Endothelial cell of umbilical vein (primary cell): ENCODE measurements at regions not wholly inside any gene's neighbourhood (a gene's known extent, or its start where the extent isn't known, plus 50 kb on each side); places are given as distances from the start of the nearest gene placed in this dataset.

Source experiments
- BruUV-seq: library from RNA; stranded (reverse); fragments of 400-500 nt; replicated peaks from 2 replicates; lab custom pipeline; 2021; lab: Mats Ljungman, UMichigan
- CTCF ChIA-PET: fragments of 300-600, 350-600 bp; sonication (Branson Sonifier 250); formaldehyde crosslinking; loops from one replicate; lab custom pipeline; 2021; ENCODE audit warnings: antibody characterized with exemption, inconsistent platforms; lab: Charles Lee
- POLR2A ChIA-PET: fragments of 300-600, 350-600 bp; sonication (Branson Sonifier 250); formaldehyde crosslinking; loops from one replicate; lab custom pipeline; 2021; ENCODE audit warnings: antibody characterized with exemption, inconsistent platforms; lab: Charles Lee
- DNase-seq: peaks from one replicate; pipeline ENCODE4 v3.0.0-alpha.2; 2011; ENCODE audit warnings: low read depth, low spot score
- FAIRE-seq: peaks from 2 replicates; lab custom pipeline; 2011; peaks lifted over from hg19 to GRCh38; lab: Jason Lieb, UNC
- H2AFZ ChIP-seq: 2 replicates; pipeline ENCODE4 v1.6.0; 2012; ENCODE audit warnings: low read depth, low read length, control low read depth, inconsistent platforms
- H3K27ac ChIP-seq: 2 replicates; pipeline ENCODE4 v1.5.1; 2011; ENCODE audit warnings: low read depth, mild to moderate bottlenecking, control low read depth, low read length, moderate library complexity; ENCODE audit not compliant: insufficient read depth
- H3K27me3 ChIP-seq, 2 experiments: 2 replicates each; pipeline versions ENCODE4 v1.6.0 to v1.6.1; 2011; ENCODE audit warnings: low read length in 2 of 2, mixed read lengths in 1 of 2; ENCODE audit not compliant: control insufficient read depth in 2 of 2, insufficient read depth in 2 of 2
- H3K36me3 ChIP-seq, 2 experiments: 2 replicates in 1 of 2; 3 replicates in 1 of 2; pipeline ENCODE4 v1.5.1; 2011; ENCODE audit warnings: low read length in 2 of 2, mild to moderate bottlenecking in 1 of 2, moderate library complexity in 1 of 2; ENCODE audit not compliant: control insufficient read depth in 2 of 2, insufficient read depth in 2 of 2; ENCODE audit errors: extremely low read depth in 1 of 2
- H3K4me1 ChIP-seq: 3 replicates; pipeline ENCODE4 v1.5.1; 2011; ENCODE audit warnings: mild to moderate bottlenecking, low read length; ENCODE audit not compliant: control insufficient read depth, insufficient read depth; ENCODE audit errors: extremely low read depth
- H3K4me2 ChIP-seq: 2 replicates; pipeline ENCODE4 v1.6.1; 2011; ENCODE audit warnings: low read length, control low read depth, mixed read lengths; ENCODE audit not compliant: insufficient read depth
- H3K4me3 ChIP-seq, 3 experiments: fragments of 200-600 bp in 1 of 3; sonication (generic), shearing (Covaris generic) in 1 of 3; replicated peaks in 1 of 3; 2 replicates each; pipeline ENCODE4 v1.5.1; 2011 to 2016; ENCODE audit warnings: control low read depth in 3 of 3, low read length in 3 of 3, mild to moderate bottlenecking in 2 of 3, inconsistent platforms in 1 of 3, low read depth in 1 of 3, moderate library complexity in 1 of 3; ENCODE audit not compliant: insufficient read depth in 1 of 3
- H3K79me2 ChIP-seq: 2 replicates; pipeline ENCODE4 v1.6.0; 2012; ENCODE audit warnings: low read length, inconsistent platforms; ENCODE audit not compliant: control insufficient read depth, insufficient read depth
- H3K9ac ChIP-seq: replicated peaks from 2 replicates; pipeline ENCODE3; 2011; ENCODE audit warnings: low read length, control low read depth; ENCODE audit not compliant: insufficient read depth; ENCODE audit errors: extremely low read depth
- H3K9me1 ChIP-seq: replicated peaks from 3 replicates; pipeline ENCODE4 v1.6.0; 2011; ENCODE audit warnings: mild to moderate bottlenecking, low read length; ENCODE audit not compliant: control insufficient read depth, insufficient read depth; ENCODE audit errors: extremely low read depth
- H3K9me3 ChIP-seq: replicated peaks from 2 replicates; pipeline ENCODE4 v1.5.1; 2012; ENCODE audit warnings: low read length, inconsistent platforms; ENCODE audit not compliant: control insufficient read depth, insufficient read depth
- H4K20me1 ChIP-seq: replicated peaks from 2 replicates; pipeline ENCODE3; 2011; ENCODE audit warnings: mild to moderate bottlenecking, low read length; ENCODE audit not compliant: control insufficient read depth, insufficient read depth; ENCODE audit errors: extremely low read depth
- EZH2 ChIP-seq: IDR thresholded peaks from 2 replicates; pipeline ENCODE4 v1.6.1; 2012; ENCODE audit warnings: borderline replicate concordance, low read depth, mild to moderate bottlenecking, moderate library complexity, low read length, inconsistent platforms; ENCODE audit not compliant: severe bottlenecking
- FOS ChIP-seq: IDR thresholded peaks from 2 replicates; pipeline ENCODE4 v1.6.1; 2011; ENCODE audit warnings: mild to moderate bottlenecking, low read length, moderate library complexity, borderline replicate concordance; ENCODE audit not compliant: insufficient read depth
- GATA2 ChIP-seq: IDR thresholded peaks from 2 replicates; pipeline ENCODE4 v1.7.0; 2011; ENCODE audit warnings: low read depth, mild to moderate bottlenecking, moderate library complexity, mixed read lengths, low read length; ENCODE audit not compliant: insufficient read length, insufficient read depth
- JUN ChIP-seq: IDR thresholded peaks from 2 replicates; pipeline ENCODE4 v1.6.1; 2011; ENCODE audit warnings: borderline replicate concordance, low read depth; ENCODE audit not compliant: insufficient read length, insufficient read depth
- MYC ChIP-seq: IDR thresholded peaks from one replicate; pipeline ENCODE4 v1.6.1; 2011; ENCODE audit warnings: mild to moderate bottlenecking, low read depth, low read length
- POLR2A ChIP-seq: IDR thresholded peaks from 2 replicates; pipeline ENCODE4 v1.6.1; 2012; ENCODE audit warnings: low read depth, mild to moderate bottlenecking, control low read depth, low read length
- POLR2AphosphoS5 ChIP-seq: IDR thresholded peaks from 2 replicates; pipeline ENCODE4 v1.6.1; 2012; ENCODE audit warnings: low read depth, mild to moderate bottlenecking, control low read depth, low read length, moderate library complexity; ENCODE audit not compliant: insufficient read depth
- dilution Hi-C: fragments of 300-500 bp; cut with MboI; formaldehyde crosslinking; loops from one replicate; pipeline ENCODE4 v1.15.0; 2019; ENCODE audit warnings: low sequenced_read_pairs; ENCODE audit not compliant: extremely low pct_ligation_motif_present
- intact Hi-C: fragments of 100-400 bp; cut with micrococcal nuclease; formaldehyde crosslinking; loops from one replicate; pipeline ENCODE4 v1.10.0; 2022
- TF ChIP-seq, protein P1 (sequence below), 2 donors: IDR thresholded peaks; 1 replicate in 1 of 2; 2 replicates in 1 of 2; pipeline ENCODE4 v1.5.1; 2011; ENCODE audit warnings: low read length in 2 of 2, mild to moderate bottlenecking in 2 of 2, moderate library complexity in 2 of 2, control low read depth in 1 of 2, inconsistent platforms in 1 of 2, low read depth in 1 of 2; ENCODE audit not compliant: insufficient read depth in 1 of 2; ENCODE audit errors: extremely low read depth in 1 of 2
- TF ChIP-seq, protein P2 (sequence below): IDR thresholded peaks from 2 replicates; pipeline ENCODE4 v1.6.1; 2011; ENCODE audit not compliant: insufficient read depth, insufficient read length

DNA sequence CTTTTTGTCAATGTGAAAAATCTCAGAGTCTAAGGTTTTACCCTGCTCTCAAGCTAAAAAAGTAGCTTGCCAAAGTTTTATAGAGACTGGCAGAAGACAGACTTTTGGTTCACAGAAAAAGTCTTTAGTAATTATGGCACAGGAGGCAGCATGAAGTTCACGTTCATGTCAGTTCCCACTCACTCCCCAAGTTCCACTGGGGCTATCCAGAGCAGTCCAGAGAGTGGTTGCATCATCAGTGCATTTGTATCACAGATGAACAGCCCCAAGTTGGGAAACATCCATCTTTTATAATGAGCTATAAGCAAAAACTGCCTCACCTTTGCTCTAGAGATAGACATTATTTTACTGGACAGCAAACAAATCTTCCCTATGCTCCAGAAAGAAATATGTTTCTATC is 454.1 kb upstream of the AGTR1 start:
- Histone ChIP-seq H3K79me2 (no peaks in the 10 kb centered on the region), H3K9me3 (no peaks in the 10 kb centered on the region), H3K9me1 (no peaks in the 10 kb centered on the region), H3K9ac (no peak overlapping the region), H3K36me3 (no peaks in the 10 kb centered on the region), H3K4me3 (no peak overlapping the region), H2AFZ (no peak overlapping the region), H3K4me1 (no peaks in the 10 kb centered on the region), H3K27me3 (no peaks in the 10 kb centered on the region), H3K4me2 (no peak overlapping the region), H3K27ac (no peak overlapping the region), H4K20me1 (no peaks in the 10 kb centered on the region)
- TF ChIP-seq FOS (no peak), POLR2AphosphoS5 (no peak), EZH2 (no peak), MYC (no peak), JUN (no peak), GATA2 (no peak), POLR2A (no peak)
- TF ChIP-seq, protein P1, sequence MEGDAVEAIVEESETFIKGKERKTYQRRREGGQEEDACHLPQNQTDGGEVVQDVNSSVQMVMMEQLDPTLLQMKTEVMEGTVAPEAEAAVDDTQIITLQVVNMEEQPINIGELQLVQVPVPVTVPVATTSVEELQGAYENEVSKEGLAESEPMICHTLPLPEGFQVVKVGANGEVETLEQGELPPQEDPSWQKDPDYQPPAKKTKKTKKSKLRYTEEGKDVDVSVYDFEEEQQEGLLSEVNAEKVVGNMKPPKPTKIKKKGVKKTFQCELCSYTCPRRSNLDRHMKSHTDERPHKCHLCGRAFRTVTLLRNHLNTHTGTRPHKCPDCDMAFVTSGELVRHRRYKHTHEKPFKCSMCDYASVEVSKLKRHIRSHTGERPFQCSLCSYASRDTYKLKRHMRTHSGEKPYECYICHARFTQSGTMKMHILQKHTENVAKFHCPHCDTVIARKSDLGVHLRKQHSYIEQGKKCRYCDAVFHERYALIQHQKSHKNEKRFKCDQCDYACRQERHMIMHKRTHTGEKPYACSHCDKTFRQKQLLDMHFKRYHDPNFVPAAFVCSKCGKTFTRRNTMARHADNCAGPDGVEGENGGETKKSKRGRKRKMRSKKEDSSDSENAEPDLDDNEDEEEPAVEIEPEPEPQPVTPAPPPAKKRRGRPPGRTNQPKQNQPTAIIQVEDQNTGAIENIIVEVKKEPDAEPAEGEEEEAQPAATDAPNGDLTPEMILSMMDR (IDR thresholded peaks at IDR 0.05; ENCODE audit: extremely low read depth in 1 of 2, insufficient read depth in 1 of 2, low read depth in 1 of 2, low read length in 2 of 2), result no peak
- TF ChIP-seq, protein P2, sequence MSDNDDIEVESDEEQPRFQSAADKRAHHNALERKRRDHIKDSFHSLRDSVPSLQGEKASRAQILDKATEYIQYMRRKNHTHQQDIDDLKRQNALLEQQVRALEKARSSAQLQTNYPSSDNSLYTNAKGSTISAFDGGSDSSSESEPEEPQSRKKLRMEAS, result no peak
- intact Hi-C loops, result no loop called here
- FAIRE-seq (no peak), DNase-seq (no peak)
- dilution Hi-C loops, result no loop called here
- ChIA-PET CTCF (no interaction called here), POLR2A (no interaction called here)
- BruUV-seq, result no TSS peak
